ENCODE measurements at regions not wholly inside any gene's neighbourhood (a gene's known extent, or its start where the extent isn't known, plus 50 kb on each side); places are given as distances from the start of the nearest gene placed in this dataset.

- no peak for DNase-seq (ENCODE audit: low spot score)
Observed at GRCh38 chr10:128675405-128675804, 549.2 kb upstream of the MKI67 start.

- DNase-seq (ENCODE audit: low spot score): no peak
Observed at GRCh38 chr10:128680116-128680515, 553.9 kb upstream of the MKI67 start.

- no peak for DNase-seq (ENCODE audit: low spot score)
Observed at GRCh38 chr10:128684215-128684614, 558.0 kb upstream of the MKI67 start.

- no peak for DNase-seq (ENCODE audit: low spot score)
Observed at GRCh38 chr10:128686630-128687278, 560.5 kb upstream of the MKI67 start.

- DNase-seq (ENCODE audit: low spot score): no peak
Observed at GRCh38 chr10:128687408-128687807, 561.2 kb upstream of the MKI67 start.

GRCh38 chr10:128687927-128688549, 561.8 kb upstream of the MKI67 start:
- no peak for DNase-seq (ENCODE audit: low spot score)

GRCh38 chr10:128689667-128690066, 563.4 kb upstream of the MKI67 start:
- no peak for DNase-seq (ENCODE audit: low spot score)

GRCh38 chr10:128693493-128694131, 567.4 kb upstream of the MKI67 start:
- no peak for DNase-seq (ENCODE audit: low spot score)

- DNase-seq (ENCODE audit: low spot score): no peak
Observed at GRCh38 chr10:128694168-128694850, 568.1 kb upstream of the MKI67 start.

- DNase-seq (ENCODE audit: low spot score): no peak
Observed at GRCh38 chr10:128694851-128695725, 568.9 kb upstream of the MKI67 start.

- DNase-seq (ENCODE audit: low spot score): no peak
Observed at GRCh38 chr10:128695931-128696330, 569.7 kb upstream of the MKI67 start.

- no peak for DNase-seq (ENCODE audit: low spot score)
Observed at GRCh38 chr10:128697437-128697836, 571.2 kb upstream of the MKI67 start.

GRCh38 chr10:128701381-128701780, 575.2 kb upstream of the MKI67 start:
- no peak for DNase-seq (ENCODE audit: low spot score)

- DNase-seq (ENCODE audit: low spot score): no peak
Observed at GRCh38 chr10:128701837-128702236, 575.6 kb upstream of the MKI67 start.

GRCh38 chr10:128704716-128705115, 578.5 kb upstream of the MKI67 start:
- DNase-seq (ENCODE audit: low spot score): no peak

GRCh38 chr10:128708182-128708581, 582.0 kb upstream of the MKI67 start:
- DNase-seq (ENCODE audit: low spot score): no peak

- DNase-seq (ENCODE audit: low spot score): no peak
Observed at GRCh38 chr10:128709686-128710085, 583.5 kb upstream of the MKI67 start.

- no peak for DNase-seq (ENCODE audit: low spot score)
Observed at GRCh38 chr10:128710098-128710797, 584.0 kb upstream of the MKI67 start.

GRCh38 chr10:128710798-128711183, 584.6 kb upstream of the MKI67 start:
- no peak for DNase-seq (ENCODE audit: low spot score)

GRCh38 chr10:128711806-128712205, 585.6 kb upstream of the MKI67 start:
- no peak for DNase-seq (ENCODE audit: low spot score)

GRCh38 chr10:128712661-128713400, 586.6 kb upstream of the MKI67 start:
- no peak for DNase-seq (ENCODE audit: low spot score)

All from globus pallidus (tissue), 1 donor.